K562 (cell line): ENCODE measurements at regions not wholly inside any gene's neighbourhood (a gene's known extent, or its start where the extent isn't known, plus 50 kb on each side); places are given as distances from the start of the nearest gene placed in this dataset.

Source experiments
- ATAC-seq: fragments of 200-7000 bp; cut with Tn5 transposase; 3 replicates; pipeline ENCODE4 v1.9.1; 2020; ENCODE audit warnings: moderate library complexity
- BruUV-seq: library from RNA; stranded (reverse); fragments of 400-500 nt; replicated peaks from 2 replicates; lab custom pipeline; 2021; lab: Mats Ljungman, UMichigan
- CTCF ChIA-PET: fragments of 300-600 bp; formaldehyde crosslinking; extraction: SDS; loops from one replicate; lab custom pipeline; 2021; ENCODE audit warnings: low intra/inter-chr PET ratio; lab: Yijun Ruan, JAX
- POLR2A ChIA-PET: fragments of 300-600, 350-650 bp; sonication (Branson Sonifier 250); formaldehyde crosslinking; extraction: SDS; loops from one replicate; lab custom pipeline; 2021; ENCODE audit warnings: antibody characterized with exemption, inconsistent platforms; lab: Yijun Ruan, JAX
- DNase-seq, 4 experiments: peaks; one replicate each; pipeline versions ENCODE4 v3.0.0 to v3.0.0-alpha.2; 2011 to 2018; ENCODE audit warnings: low spot score in 3 of 4, mixed read lengths in 3 of 4; ENCODE audit errors: extremely low read depth in 1 of 4
- FAIRE-seq: peaks from 2 replicates; lab custom pipeline; 2011; peaks lifted over from hg19 to GRCh38; lab: Jason Lieb, UNC
- H2AFZ ChIP-seq: 2 replicates; pipeline ENCODE4 v1.6.0; 2011; ENCODE audit warnings: low read depth, low read length, control low read depth, inconsistent platforms
- H3K27ac ChIP-seq: fragments of 200-600 bp; 3 replicates; pipeline ENCODE4 v1.8.0; 2011; ENCODE audit warnings: low read depth, mild to moderate bottlenecking, control low read depth, inconsistent platforms, low read length, moderate library complexity, mixed read lengths; ENCODE audit errors: extremely low read depth
- H3K27me3 ChIP-seq, 2 experiments: fragments of 300-600 bp in 1 of 2; 2 replicates in 1 of 2; 3 replicates in 1 of 2; pipeline versions ENCODE4 v1.6.0 to v1.8.0; 2011; ENCODE audit warnings: inconsistent platforms in 2 of 2, low read length in 2 of 2, mild to moderate bottlenecking in 1 of 2, mixed read lengths in 1 of 2, moderate library complexity in 1 of 2; ENCODE audit not compliant: control insufficient read depth in 2 of 2, insufficient read depth in 2 of 2
- H3K36me3 ChIP-seq: fragments of 300-600 bp; 3 replicates; pipeline ENCODE4 v1.8.0; 2011; ENCODE audit warnings: mild to moderate bottlenecking, low read length, inconsistent platforms; ENCODE audit not compliant: control insufficient read depth, insufficient read depth
- H3K4me1 ChIP-seq, 2 experiments: fragments of 200-600 bp in 1 of 2; replicated peaks in 1 of 2; 2 replicates in 1 of 2; 3 replicates in 1 of 2; pipeline versions ENCODE4 v1.5.1 to v1.8.0; 2011; ENCODE audit warnings: inconsistent platforms in 2 of 2, low read length in 2 of 2, mild to moderate bottlenecking in 1 of 2, mixed read lengths in 1 of 2, moderate library complexity in 1 of 2; ENCODE audit not compliant: control insufficient read depth in 2 of 2, insufficient read depth in 2 of 2
- H3K4me2 ChIP-seq: 2 replicates; pipeline ENCODE4 v1.6.1; 2011; ENCODE audit warnings: low read length, control low read depth, inconsistent platforms, mixed read lengths; ENCODE audit not compliant: insufficient read depth
- H3K4me3 ChIP-seq: fragments of 200-600 bp; sonication (generic), shearing (Covaris generic); 2 replicates; pipeline ENCODE4 v1.5.1; 2016; ENCODE audit warnings: control low read depth, inconsistent platforms
- H3K79me2 ChIP-seq: fragments of 200-600 bp; 3 replicates; pipeline ENCODE4 v1.8.0; 2011; ENCODE audit warnings: low read length, inconsistent platforms; ENCODE audit not compliant: control insufficient read depth, insufficient read depth
- H3K9ac ChIP-seq, 2 experiments: 2 replicates each; pipeline versions ENCODE4 v1.6.0 to v1.6.1; 2011; ENCODE audit warnings: low read depth in 2 of 2, low read length in 2 of 2, control low read depth in 1 of 2, inconsistent platforms in 1 of 2, mild to moderate bottlenecking in 1 of 2, mixed read lengths in 1 of 2; ENCODE audit not compliant: insufficient read depth in 1 of 2
- H3K9me1 ChIP-seq: one replicate; pipeline ENCODE4 v1.6.0; 2011; ENCODE audit warnings: inconsistent platforms, mild to moderate bottlenecking, low read length, moderate library complexity; ENCODE audit not compliant: control insufficient read depth, insufficient read depth
- H3K9me3 ChIP-seq: replicated peaks from 2 replicates; pipeline ENCODE4 v1.5.1; 2011; ENCODE audit warnings: low read depth, low read length, inconsistent platforms; ENCODE audit not compliant: control insufficient read depth, insufficient read depth
- H4K20me1 ChIP-seq: replicated peaks from 2 replicates; pipeline ENCODE4 v1.6.1; 2011; ENCODE audit warnings: low read length, inconsistent platforms, mixed read lengths; ENCODE audit not compliant: control insufficient read depth, insufficient read depth
- NFYB ChIP-seq: IDR thresholded peaks from 2 replicates; pipeline ENCODE4 v1.6.1; 2011; ENCODE audit warnings: mild to moderate bottlenecking, moderate library complexity; ENCODE audit not compliant: insufficient read length; ENCODE audit errors: extremely low read depth
- PHF21A ChIP-seq: fragments of 450-650 bp; IDR thresholded peaks from 2 replicates; pipeline ENCODE4 v1.6.1; 2017; ENCODE audit warnings: low read depth, borderline replicate concordance
- SIN3A ChIP-seq, 2 experiments: fragments of 150-350 bp in 1 of 2; IDR thresholded peaks; 2 replicates each; pipeline ENCODE4 v1.6.1; 2011 to 2016; ENCODE audit warnings: borderline replicate concordance in 2 of 2, low read depth in 2 of 2, low read length in 2 of 2, mild to moderate bottlenecking in 2 of 2, moderate library complexity in 2 of 2; ENCODE audit not compliant: control insufficient read depth in 1 of 2
- SMARCE1 ChIP-seq: fragments of 450-650 bp; IDR thresholded peaks from 2 replicates; pipeline ENCODE4 v1.7.1; 2016; ENCODE audit warnings: mild to moderate bottlenecking
- TOE1 ChIP-seq, 2 experiments: fragments of 450-650 bp in 1 of 2; sonication (generic) in 1 of 2; formaldehyde crosslinking in 1 of 2; IDR thresholded peaks; 2 replicates each; pipeline versions ENCODE4 v1.7.1 to v1.8.0; 2016 to 2022; ENCODE audit warnings: borderline replicate concordance in 2 of 2, mild to moderate bottlenecking in 2 of 2, antibody characterized with exemption in 1 of 2, inconsistent platforms in 1 of 2, low read depth in 1 of 2, missing genetic modification reagents in 1 of 2, moderate library complexity in 1 of 2
- ZNF140 ChIP-seq: fragments of 250-450 bp; sonication (Bioruptor Pico); IDR thresholded peaks from 2 replicates; pipeline ENCODE4 v1.8.0; 2021; ENCODE audit warnings: moderate library complexity, mild to moderate bottlenecking, inconsistent platforms
- ZNF282 ChIP-seq: sonication (generic); formaldehyde crosslinking; IDR thresholded peaks from 2 replicates; pipeline ENCODE4 v1.8.1; 2023; ENCODE audit warnings: missing genetic modification reagents
- ZNF436 ChIP-seq: fragments of 250-450, 450-650 bp; sonication (Bioruptor Pico); formaldehyde crosslinking; IDR thresholded peaks from 2 replicates; pipeline ENCODE4 v1.7.0; 2020; ENCODE audit warnings: mild to moderate bottlenecking
- WGBS: fragments of 100-300 bp; shearing (Covaris generic); methylation state at CpG from one replicate; pipeline ENCODE4 v1.1.6; 2016; ENCODE audit warnings: low coverage, mixed read lengths; ENCODE audit not compliant: insufficient coverage; ENCODE audit errors: missing lambda C conversion rate; 5-methylcytosine and 5-hydroxymethylcytosine counted together
- in situ Hi-C: fragments of 300-500 bp; cut with MboI; formaldehyde crosslinking; loops from 4 replicates; pipeline ENCODE4 v1.15.0; 2018; ENCODE audit warnings: inconsistent platforms, mixed read lengths
- intact Hi-C: fragments of 100-400 bp; cut with micrococcal nuclease; formaldehyde crosslinking; loops from 2 replicates; pipeline ENCODE4 v1.14.2; 2022
- TF ChIP-seq, protein P1 (sequence below): fragments of 150-350 bp; IDR thresholded peaks from 2 replicates; pipeline ENCODE4 v1.6.1; 2014; ENCODE audit warnings: low read depth, mild to moderate bottlenecking, low read length, borderline replicate concordance
- TF ChIP-seq, protein P2 (sequence below), 2 experiments: fragments of 450-650 bp; IDR thresholded peaks; 2 replicates each; pipeline ENCODE4 v1.6.1; 2016
- TF ChIP-seq, protein P3 (sequence below): sonication (generic); formaldehyde crosslinking; IDR thresholded peaks from 2 replicates; pipeline ENCODE4 v1.5.0; 2020; ENCODE audit warnings: missing genetic modification reagents

DNA sequence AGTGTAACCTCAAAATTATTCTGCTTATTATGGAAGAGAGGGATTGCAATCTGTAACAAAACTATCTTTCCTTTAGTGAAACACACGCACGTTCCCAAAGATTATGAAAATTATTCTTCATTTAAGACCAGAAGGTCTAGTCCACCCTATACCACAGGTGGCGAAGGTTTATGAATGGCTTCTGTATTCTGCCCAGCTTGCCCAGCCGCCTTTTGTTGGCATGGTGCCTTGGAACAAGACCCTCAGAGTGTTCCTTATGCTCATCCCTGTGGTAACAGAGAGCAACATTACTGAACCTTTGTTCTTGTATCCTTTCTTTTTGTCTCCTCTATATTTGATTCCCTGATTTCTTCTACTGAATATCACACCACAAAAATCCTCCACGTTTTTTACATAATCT is 116.4 kb downstream of the FAR1 start (continued):
- TF ChIP-seq PHF21A (no peak), ZNF282 (CRISPR knock-in tag) (no peak), TOE1 (IDR thresholded peaks at IDR 0.05; ENCODE audit: borderline replicate concordance) (no peak), TOE1 (CRISPR knock-in tag; IDR thresholded peaks at IDR 0.05; ENCODE audit: borderline replicate concordance, low read depth) (no peak), SMARCE1 (no peak), ZNF436 (no peak)
- TF ChIP-seq, protein P1, sequence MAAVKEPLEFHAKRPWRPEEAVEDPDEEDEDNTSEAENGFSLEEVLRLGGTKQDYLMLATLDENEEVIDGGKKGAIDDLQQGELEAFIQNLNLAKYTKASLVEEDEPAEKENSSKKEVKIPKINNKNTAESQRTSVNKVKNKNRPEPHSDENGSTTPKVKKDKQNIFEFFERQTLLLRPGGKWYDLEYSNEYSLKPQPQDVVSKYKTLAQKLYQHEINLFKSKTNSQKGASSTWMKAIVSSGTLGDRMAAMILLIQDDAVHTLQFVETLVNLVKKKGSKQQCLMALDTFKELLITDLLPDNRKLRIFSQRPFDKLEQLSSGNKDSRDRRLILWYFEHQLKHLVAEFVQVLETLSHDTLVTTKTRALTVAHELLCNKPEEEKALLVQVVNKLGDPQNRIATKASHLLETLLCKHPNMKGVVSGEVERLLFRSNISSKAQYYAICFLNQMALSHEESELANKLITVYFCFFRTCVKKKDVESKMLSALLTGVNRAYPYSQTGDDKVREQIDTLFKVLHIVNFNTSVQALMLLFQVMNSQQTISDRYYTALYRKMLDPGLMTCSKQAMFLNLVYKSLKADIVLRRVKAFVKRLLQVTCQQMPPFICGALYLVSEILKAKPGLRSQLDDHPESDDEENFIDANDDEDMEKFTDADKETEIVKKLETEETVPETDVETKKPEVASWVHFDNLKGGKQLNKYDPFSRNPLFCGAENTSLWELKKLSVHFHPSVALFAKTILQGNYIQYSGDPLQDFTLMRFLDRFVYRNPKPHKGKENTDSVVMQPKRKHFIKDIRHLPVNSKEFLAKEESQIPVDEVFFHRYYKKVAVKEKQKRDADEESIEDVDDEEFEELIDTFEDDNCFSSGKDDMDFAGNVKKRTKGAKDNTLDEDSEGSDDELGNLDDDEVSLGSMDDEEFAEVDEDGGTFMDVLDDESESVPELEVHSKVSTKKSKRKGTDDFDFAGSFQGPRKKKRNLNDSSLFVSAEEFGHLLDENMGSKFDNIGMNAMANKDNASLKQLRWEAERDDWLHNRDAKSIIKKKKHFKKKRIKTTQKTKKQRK: no peak

GRCh38 chr11:13786688-13787087 is 118.2 kb downstream of the FAR1 start:
- ATAC-seq (no peak), DNase-seq (no peak), FAIRE-seq (no peak)
- no peak overlapping the region for H3K27ac ChIP-seq
- no peaks in the 10 kb centered on the region for H3K36me3 ChIP-seq
- no peaks in the 10 kb centered on the region for H3K9me1 ChIP-seq
- intact Hi-C loops: no loop called here
- peaks cover 0 to 23% of the 10 kb centered on the region in 2 experiments; a peak in 2 of 5 replicates for H3K27me3 ChIP-seq
- H3K9me3 ChIP-seq: no peaks in the 10 kb centered on the region
- ChIA-PET CTCF (interaction anchor here (0.6 kb wide), 1 partner anchor 169 kb away, joined by 4 read pairs; no protein-coding TSS in a partner anchor), POLR2A (no interaction called here)
- H3K4me3 ChIP-seq: no peak overlapping the region
- H3K79me2 ChIP-seq: no peaks in the 10 kb centered on the region
- no peak overlapping the region for H3K9ac ChIP-seq
- H3K4me2 ChIP-seq: no peak overlapping the region
- in situ Hi-C loops: no loop called here
- WGBS: 0% methylated on average over 3 of the region's 3 CpGs
- H3K4me1 ChIP-seq: peaks cover 0 to 4% of the 10 kb centered on the region in 2 experiments; a peak in 1 of 5 replicates
- no TSS peak for BruUV-seq
- H2AFZ ChIP-seq: no peak overlapping the region
- H4K20me1 ChIP-seq: no peaks in the 10 kb centered on the region
- no peak for TF ChIP-seq NFYB
- TF ChIP-seq SIN3A (IDR thresholded peaks at IDR 0.05; ENCODE audit: borderline replicate concordance in 2 of 2, control insufficient read depth in 1 of 2, low read depth in 2 of 2, low read length in 2 of 2): no peak
- TF ChIP-seq, protein P2, sequence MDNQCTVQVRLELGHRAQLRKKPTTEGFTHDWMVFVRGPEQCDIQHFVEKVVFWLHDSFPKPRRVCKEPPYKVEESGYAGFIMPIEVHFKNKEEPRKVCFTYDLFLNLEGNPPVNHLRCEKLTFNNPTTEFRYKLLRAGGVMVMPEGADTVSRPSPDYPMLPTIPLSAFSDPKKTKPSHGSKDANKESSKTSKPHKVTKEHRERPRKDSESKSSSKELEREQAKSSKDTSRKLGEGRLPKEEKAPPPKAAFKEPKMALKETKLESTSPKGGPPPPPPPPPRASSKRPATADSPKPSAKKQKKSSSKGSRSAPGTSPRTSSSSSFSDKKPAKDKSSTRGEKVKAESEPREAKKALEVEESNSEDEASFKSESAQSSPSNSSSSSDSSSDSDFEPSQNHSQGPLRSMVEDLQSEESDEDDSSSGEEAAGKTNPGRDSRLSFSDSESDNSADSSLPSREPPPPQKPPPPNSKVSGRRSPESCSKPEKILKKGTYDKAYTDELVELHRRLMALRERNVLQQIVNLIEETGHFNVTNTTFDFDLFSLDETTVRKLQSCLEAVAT (IDR thresholded peaks at IDR 0.05): no peak
- TF ChIP-seq, protein P3, sequence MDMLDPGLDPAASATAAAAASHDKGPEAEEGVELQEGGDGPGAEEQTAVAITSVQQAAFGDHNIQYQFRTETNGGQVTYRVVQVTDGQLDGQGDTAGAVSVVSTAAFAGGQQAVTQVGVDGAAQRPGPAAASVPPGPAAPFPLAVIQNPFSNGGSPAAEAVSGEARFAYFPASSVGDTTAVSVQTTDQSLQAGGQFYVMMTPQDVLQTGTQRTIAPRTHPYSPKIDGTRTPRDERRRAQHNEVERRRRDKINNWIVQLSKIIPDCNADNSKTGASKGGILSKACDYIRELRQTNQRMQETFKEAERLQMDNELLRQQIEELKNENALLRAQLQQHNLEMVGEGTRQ: no peak
- TF ChIP-seq ZNF140 (CRISPR knock-in tag): no peak
